ENCODE measurements at regions not wholly inside any gene's neighbourhood (a gene's known extent, or its start where the extent isn't known, plus 50 kb on each side); places are given as distances from the start of the nearest gene placed in this dataset.

- DNase-seq: no peak
These were observed 279.2 kb upstream of the SKOR2 start for GRCh38 chr18:47530695-47531094.

GRCh38 chr18:47528343-47528742 lies 276.9 kb upstream of the SKOR2 start:
- no peak for DNase-seq

- no peak for DNase-seq
These were observed 274.7 kb upstream of the SKOR2 start for GRCh38 chr18:47526147-47526546.

GRCh38 chr18:47522359-47522758 lies 270.9 kb upstream of the SKOR2 start:
- DNase-seq: no peak

GRCh38 chr18:47520263-47520662 lies 268.8 kb upstream of the SKOR2 start:
- no peak for DNase-seq

GRCh38 chr18:47519706-47520105 lies 268.2 kb upstream of the SKOR2 start:
- no peak for DNase-seq

- no peak for DNase-seq
These were observed 267.8 kb upstream of the SKOR2 start for GRCh38 chr18:47519277-47519676.

GRCh38 chr18:47513614-47514013 lies 262.2 kb upstream of the SKOR2 start:
- no peak for DNase-seq

- DNase-seq: no peak
These were observed 261.4 kb upstream of the SKOR2 start for GRCh38 chr18:47512726-47513435.

GRCh38 chr18:47512056-47512455 lies 260.6 kb upstream of the SKOR2 start:
- DNase-seq: no peak

- DNase-seq: no peak
These were observed 259.4 kb upstream of the SKOR2 start for GRCh38 chr18:47510831-47511230.

- no peak for DNase-seq
These were observed 256.2 kb upstream of the SKOR2 start for GRCh38 chr18:47507651-47508050.

- no peak for DNase-seq
These were observed 255.4 kb upstream of the SKOR2 start for GRCh38 chr18:47506897-47507296.

- no peak for DNase-seq
These were observed 250.5 kb upstream of the SKOR2 start for GRCh38 chr18:47501946-47502345.

GRCh38 chr18:47500930-47501329 lies 249.5 kb upstream of the SKOR2 start:
- DNase-seq: no peak

GRCh38 chr18:47492691-47493090 lies 241.2 kb upstream of the SKOR2 start:
- no peak for DNase-seq

GRCh38 chr18:47490882-47491281 lies 239.4 kb upstream of the SKOR2 start:
- DNase-seq: no peak

GRCh38 chr18:47485221-47485797 lies 233.8 kb upstream of the SKOR2 start:
- DNase-seq: no peak

GRCh38 chr18:47484068-47484467 lies 232.6 kb upstream of the SKOR2 start:
- no peak for DNase-seq

GRCh38 chr18:47480166-47480565 lies 228.7 kb upstream of the SKOR2 start:
- DNase-seq: no peak

GRCh38 chr18:47471784-47472183 lies 220.3 kb upstream of the SKOR2 start:
- no peak for DNase-seq

GRCh38 chr18:47470941-47471340 lies 219.5 kb upstream of the SKOR2 start:
- DNase-seq: no peak

- DNase-seq: no peak
These were observed 218.1 kb upstream of the SKOR2 start for GRCh38 chr18:47469576-47469975.

GRCh38 chr18:47461977-47462376 lies 210.5 kb upstream of the SKOR2 start:
- DNase-seq: no peak

- no peak for DNase-seq
These were observed 210.0 kb upstream of the SKOR2 start for GRCh38 chr18:47461406-47461948.

All from NCI-H510A (cell line).